Stimulated activated CD4-positive, alpha-beta T cell treated with anti-CD3 and anti-CD28 coated beads, TNF-alpha, amount 100 ng/mL, for 24 hours (primary cell): ENCODE measurements at regions not wholly inside any gene's neighbourhood (a gene's known extent, or its start where the extent isn't known, plus 50 kb on each side); places are given as distances from the start of the nearest gene placed in this dataset.

ENCODE experiments used
- DNase-seq, 3 experiments: peaks; one replicate each; pipeline ENCODE4 v3.0.0-alpha.2; 2020; ENCODE audit warnings: low read depth in 3 of 3

GRCh38 chr21:25149022-25149421, 458.3 kb downstream of the MRPL39 start:
- no peak for DNase-seq

GRCh38 chr21:25139414-25139813, 467.9 kb downstream of the MRPL39 start:
- no peak for DNase-seq

GRCh38 chr21:25133939-25134338, 473.3 kb downstream of the MRPL39 start:
- no peak for DNase-seq

- DNase-seq: no peak
Measured at GRCh38 chr21:25127811-25128210, 479.5 kb downstream of the MRPL39 start.

GRCh38 chr21:25127007-25127406, 480.3 kb downstream of the MRPL39 start:
- no peak for DNase-seq

GRCh38 chr21:25126564-25126963, 480.7 kb downstream of the MRPL39 start:
- no peak for DNase-seq

- no peak for DNase-seq
Measured at GRCh38 chr21:25118648-25119047, 488.6 kb downstream of the MRPL39 start.

GRCh38 chr21:25115021-25115420, 492.3 kb downstream of the MRPL39 start:
- no peak for DNase-seq

GRCh38 chr21:25107708-25108107, 499.6 kb downstream of the MRPL39 start:
- DNase-seq: no peak

- DNase-seq: no peak
Measured at GRCh38 chr21:25103500-25104207, 503.6 kb downstream of the MRPL39 start.

GRCh38 chr21:25097648-25098047, 509.6 kb downstream of the MRPL39 start:
- DNase-seq: no peak

- DNase-seq: no peak
Measured at GRCh38 chr21:25094695-25095094, 512.6 kb downstream of the MRPL39 start.

GRCh38 chr21:25092441-25093011, 514.8 kb downstream of the MRPL39 start:
- no peak for DNase-seq

- DNase-seq: no peak
Measured at GRCh38 chr21:25081096-25081495, 526.2 kb downstream of the MRPL39 start.

- DNase-seq: no peak
Measured at GRCh38 chr21:25080661-25081060, 526.6 kb downstream of the MRPL39 start.

GRCh38 chr21:25080141-25080540, 527.1 kb downstream of the MRPL39 start:
- DNase-seq: no peak

GRCh38 chr21:25079053-25079452, 528.2 kb downstream of the MRPL39 start:
- DNase-seq: no peak

- DNase-seq: no peak
Measured at GRCh38 chr21:25062061-25062460, 545.2 kb downstream of the MRPL39 start.

- DNase-seq: no peak
Measured at GRCh38 chr21:25054689-25055088, 552.6 kb downstream of the MRPL39 start.

GRCh38 chr21:25039461-25040380, 567.6 kb downstream of the MRPL39 start:
- no peak for DNase-seq

GRCh38 chr21:25036775-25037174, 570.5 kb downstream of the MRPL39 start:
- no peak for DNase-seq

GRCh38 chr21:25031750-25032149, 575.5 kb downstream of the MRPL39 start:
- DNase-seq: no peak

- DNase-seq: no peak
Measured at GRCh38 chr21:25029580-25029979, 577.7 kb downstream of the MRPL39 start.
